VCaP (cell line): ENCODE measurements at regions not wholly inside any gene's neighbourhood (a gene's known extent, or its start where the extent isn't known, plus 50 kb on each side); places are given as distances from the start of the nearest gene placed in this dataset.
A peak's percentile ranks its signal among the peaks of the same experiment; 100 is the strongest.

Source experiments
- H3K27ac ChIP-seq: fragments of 450-650 bp; 2 replicates; pipeline ENCODE4 v1.5.1; 2017
- CTCF ChIP-seq: fragments of 450-650 bp; conservative IDR thresholded peaks from 2 replicates; pipeline ENCODE4 v1.5.1; 2017; ENCODE audit warnings: mild to moderate bottlenecking, moderate library complexity

- TF ChIP-seq CTCF = no peak
These were observed 188.3 kb downstream of the ETS2 start for GRCh38 chr21:38994042-38994441.

GRCh38 chr21:38993561-38993960 is 187.8 kb downstream of the ETS2 start:
- H3K27ac ChIP-seq = no peak overlapping the region

More at GRCh38 chr21:38994042-38994441, 188.3 kb downstream of the ETS2 start:
- no peak overlapping the region for H3K27ac ChIP-seq

GRCh38 chr21:38992737-38993136 is 187.0 kb downstream of the ETS2 start:
- no peak overlapping the region for H3K27ac ChIP-seq
- TF ChIP-seq CTCF = no peak

More at GRCh38 chr21:38993561-38993960, 187.8 kb downstream of the ETS2 start:
- no peak for TF ChIP-seq CTCF

GRCh38 chr21:38990424-38990794 is 184.7 kb downstream of the ETS2 start:
- no peak for TF ChIP-seq CTCF
- peak overlapping the region; percentile 89 for H3K27ac ChIP-seq

- no peak for TF ChIP-seq CTCF
These were observed 184.2 kb downstream of the ETS2 start for GRCh38 chr21:38989745-38990423.

GRCh38 chr21:38989379-38989744 is 183.6 kb downstream of the ETS2 start:
- no peak for TF ChIP-seq CTCF
- peak overlapping the region; percentile 89 for H3K27ac ChIP-seq

More at GRCh38 chr21:38989745-38990423, 184.2 kb downstream of the ETS2 start:
- peak overlapping the region; percentile 89 for H3K27ac ChIP-seq

GRCh38 chr21:38988509-38989378 is 183.0 kb downstream of the ETS2 start:
- TF ChIP-seq CTCF = no peak
- H3K27ac ChIP-seq = peak overlapping the region; percentile 89
